Cardiac muscle cell (in vitro differentiated cells and primary cell): ENCODE measurements at regions not wholly inside any gene's neighbourhood (a gene's known extent, or its start where the extent isn't known, plus 50 kb on each side); places are given as distances from the start of the nearest gene placed in this dataset.
"Not testable (repeated sequence)": the region's sequence is repeated elsewhere in the genome, so short reads cannot be mapped to it uniquely, and the experiment has no call there.

Experiments used
- DNase-seq, 2 donors: peaks; one replicate each; pipeline versions ENCODE4 v3.0.0 to v3.0.0-alpha.2; 2010 to 2017; ENCODE audit warnings: low read depth in 1 of 2, low spot score in 1 of 2
- H3K27ac ChIP-seq: fragments of 200-600 bp; sonication (generic); 2 replicates; pipeline ENCODE4 v1.5.1; 2016
- H3K27me3 ChIP-seq: fragments of 200-600 bp; sonication (generic); 2 replicates; pipeline ENCODE4 v1.6.0; 2016; ENCODE audit warnings: control low read depth
- H3K36me3 ChIP-seq: fragments of 200-600 bp; sonication (generic); 2 replicates; pipeline ENCODE4 v1.5.1; 2016; ENCODE audit warnings: control low read depth
- H3K4me1 ChIP-seq: fragments of 200-600 bp; sonication (generic); 2 replicates; pipeline ENCODE4 v1.8.1; 2017; ENCODE audit warnings: low read depth, mild to moderate bottlenecking, mixed run types
- H3K4me3 ChIP-seq: fragments of 200-600 bp; sonication (generic); 2 replicates; pipeline ENCODE4 v1.5.1; 2016; ENCODE audit warnings: mild to moderate bottlenecking
- H3K9me3 ChIP-seq: fragments of 200-600 bp; sonication (generic); 2 replicates; pipeline ENCODE4 v1.5.1; 2017; ENCODE audit warnings: low read depth, mild to moderate bottlenecking, control low read depth
- TF ChIP-seq, protein P1 (sequence below): IDR thresholded peaks from 2 replicates; pipeline ENCODE4 v1.5.1; 2012; ENCODE audit warnings: low read depth, mild to moderate bottlenecking, low read length

DNA sequence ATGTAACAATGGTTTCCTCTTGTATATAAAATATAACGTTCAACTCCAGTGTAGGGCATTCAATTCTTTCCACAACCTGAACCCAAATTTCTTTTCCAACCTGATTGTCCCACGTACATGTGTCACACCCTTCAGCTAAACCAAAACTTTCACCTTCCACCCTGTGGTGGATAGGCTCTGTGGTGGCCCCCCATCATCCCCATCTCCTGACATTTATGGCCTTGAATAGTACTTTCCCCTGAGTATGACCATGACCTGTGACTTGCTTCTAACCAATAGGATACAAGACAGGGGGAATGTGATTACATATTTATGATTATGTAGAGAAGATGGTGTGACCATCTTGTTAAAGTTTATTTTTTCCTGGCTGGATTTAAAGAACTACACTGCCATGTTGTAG, 377.0 kb downstream of the PTPRC start:
- no peak overlapping the region for H3K4me3 ChIP-seq
- H3K27ac ChIP-seq, result no peak overlapping the region
- H3K9me3 ChIP-seq, result no peaks in the 10 kb centered on the region
- H3K4me1 ChIP-seq, result no peaks in the 10 kb centered on the region
- TF ChIP-seq, protein P1, sequence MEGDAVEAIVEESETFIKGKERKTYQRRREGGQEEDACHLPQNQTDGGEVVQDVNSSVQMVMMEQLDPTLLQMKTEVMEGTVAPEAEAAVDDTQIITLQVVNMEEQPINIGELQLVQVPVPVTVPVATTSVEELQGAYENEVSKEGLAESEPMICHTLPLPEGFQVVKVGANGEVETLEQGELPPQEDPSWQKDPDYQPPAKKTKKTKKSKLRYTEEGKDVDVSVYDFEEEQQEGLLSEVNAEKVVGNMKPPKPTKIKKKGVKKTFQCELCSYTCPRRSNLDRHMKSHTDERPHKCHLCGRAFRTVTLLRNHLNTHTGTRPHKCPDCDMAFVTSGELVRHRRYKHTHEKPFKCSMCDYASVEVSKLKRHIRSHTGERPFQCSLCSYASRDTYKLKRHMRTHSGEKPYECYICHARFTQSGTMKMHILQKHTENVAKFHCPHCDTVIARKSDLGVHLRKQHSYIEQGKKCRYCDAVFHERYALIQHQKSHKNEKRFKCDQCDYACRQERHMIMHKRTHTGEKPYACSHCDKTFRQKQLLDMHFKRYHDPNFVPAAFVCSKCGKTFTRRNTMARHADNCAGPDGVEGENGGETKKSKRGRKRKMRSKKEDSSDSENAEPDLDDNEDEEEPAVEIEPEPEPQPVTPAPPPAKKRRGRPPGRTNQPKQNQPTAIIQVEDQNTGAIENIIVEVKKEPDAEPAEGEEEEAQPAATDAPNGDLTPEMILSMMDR, result no peak
- no peak for DNase-seq
- no peaks in the 10 kb centered on the region for H3K27me3 ChIP-seq
- H3K36me3 ChIP-seq, result no peaks in the 10 kb centered on the region

DNA sequence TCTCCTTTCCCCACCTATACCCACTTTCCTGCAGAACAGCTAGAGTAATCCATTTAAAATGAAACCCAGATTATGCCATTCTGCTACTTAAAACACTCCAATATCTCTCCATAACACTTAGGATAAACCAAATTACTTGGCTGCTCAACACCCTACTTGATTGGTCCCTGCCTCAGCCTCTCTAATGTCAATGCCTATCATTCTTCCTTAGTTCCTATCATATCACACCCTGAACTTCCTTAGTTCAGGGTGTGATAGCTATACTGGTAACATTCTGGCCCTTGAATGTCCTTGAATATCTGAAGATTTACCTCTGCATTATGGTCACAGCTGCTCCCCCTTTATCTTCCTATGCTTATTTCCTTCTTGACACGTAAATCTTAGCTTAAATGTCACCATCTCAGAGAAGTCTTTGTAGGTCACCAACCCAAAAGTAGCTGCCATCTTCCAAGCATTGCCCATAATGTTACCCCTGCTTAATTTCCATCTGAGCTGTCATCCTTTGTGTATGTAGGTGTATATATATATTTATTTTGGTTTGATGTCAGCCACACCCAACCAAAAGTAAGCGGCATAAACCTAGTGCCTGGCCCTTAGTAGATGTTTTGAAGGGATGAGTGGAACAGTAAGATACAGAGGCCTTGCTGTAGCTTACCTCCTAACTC, 379.8 kb downstream of the PTPRC start:
- Histone ChIP-seq H3K4me1 (no peaks in the 10 kb centered on the region), H3K27me3 (no peaks in the 10 kb centered on the region), H3K27ac (no peak overlapping the region), H3K36me3 (no peaks in the 10 kb centered on the region), H3K4me3 (no peak overlapping the region), H3K9me3 (no peaks in the 10 kb centered on the region)
- TF ChIP-seq, protein P1, result no peak
- no peak for DNase-seq

DNA sequence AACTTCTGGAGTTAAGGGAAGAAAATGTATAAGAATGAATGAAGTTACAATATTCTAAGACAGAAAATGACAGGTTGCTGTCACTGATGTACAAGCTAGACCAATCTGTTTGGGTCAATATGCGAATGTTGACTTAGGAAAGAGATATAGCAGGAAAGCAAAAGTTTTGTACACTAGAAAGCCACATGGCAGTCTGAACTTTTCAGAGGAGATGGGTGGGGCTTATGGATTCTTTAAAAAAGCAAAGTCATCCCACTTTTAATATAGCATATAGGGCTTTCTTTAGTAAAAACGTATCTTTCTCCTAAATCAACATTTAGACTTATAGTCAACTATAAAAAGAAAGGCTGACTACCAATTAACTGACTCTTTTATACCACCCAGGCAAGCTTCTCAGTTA, 381.2 kb downstream of the PTPRC start:
- Histone ChIP-seq H3K27ac (no peak overlapping the region), H3K27me3 (no peaks in the 10 kb centered on the region), H3K4me1 (no peaks in the 10 kb centered on the region), H3K9me3 (no peaks in the 10 kb centered on the region), H3K4me3 (no peak overlapping the region), H3K36me3 (no peaks in the 10 kb centered on the region)
- DNase-seq, result no peak
- TF ChIP-seq, protein P1, result no peak

DNA sequence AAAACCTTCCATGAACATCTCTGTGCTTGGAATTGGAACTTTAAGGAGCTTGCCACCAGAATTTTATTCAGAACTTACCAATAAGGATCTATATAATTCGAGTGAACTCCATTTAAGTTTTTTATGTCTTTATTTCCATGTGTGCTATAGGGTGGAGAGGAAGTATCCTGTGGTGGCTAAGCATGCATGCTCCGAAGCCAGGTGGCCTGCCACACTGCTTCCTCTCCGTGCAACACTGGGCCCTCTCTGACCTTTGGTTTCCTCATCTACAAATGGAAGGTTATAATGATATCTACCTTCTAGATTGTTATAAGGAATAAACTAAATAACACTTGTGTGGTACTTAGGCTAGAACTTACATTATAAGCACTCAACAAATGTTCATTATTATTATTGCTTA, 382.1 kb downstream of the PTPRC start:
- no peak for DNase-seq
- no peak overlapping the region for H3K27ac ChIP-seq
- no peaks in the 10 kb centered on the region for H3K36me3 ChIP-seq
- TF ChIP-seq, protein P1, result no peak
- H3K4me1 ChIP-seq, result no peaks in the 10 kb centered on the region
- H3K27me3 ChIP-seq, result no peaks in the 10 kb centered on the region
- H3K9me3 ChIP-seq, result no peaks in the 10 kb centered on the region
- no peak overlapping the region for H3K4me3 ChIP-seq

DNA sequence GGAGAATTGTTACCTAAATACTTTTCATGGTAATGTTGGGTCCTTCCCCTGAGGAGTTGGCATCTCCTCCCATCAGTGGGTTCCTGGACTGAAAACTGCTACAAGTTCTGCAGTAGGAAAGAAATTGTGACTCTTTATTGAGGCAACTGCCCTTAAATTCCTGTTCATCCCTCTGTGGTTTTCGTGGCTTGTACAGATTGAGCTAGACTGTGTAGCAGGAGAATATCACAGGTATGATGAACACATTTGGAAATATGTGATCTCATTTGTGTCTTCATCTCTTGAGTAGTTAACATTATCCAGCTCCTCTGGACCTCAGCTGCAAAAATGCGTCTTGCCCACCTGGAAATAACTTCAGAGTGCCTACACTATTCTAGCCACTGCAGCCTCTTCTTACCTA, 390.6 kb downstream of the PTPRC start:
- TF ChIP-seq, protein P1, result no peak
- no peak overlapping the region for H3K4me3 ChIP-seq
- H3K27me3 ChIP-seq, result no peaks in the 10 kb centered on the region
- no peak overlapping the region for H3K27ac ChIP-seq
- no peaks in the 10 kb centered on the region for H3K9me3 ChIP-seq
- no peaks in the 10 kb centered on the region for H3K36me3 ChIP-seq
- peak in 1 of 2 donors; percentile 30 for DNase-seq
- H3K4me1 ChIP-seq, result no peaks in the 10 kb centered on the region

DNA sequence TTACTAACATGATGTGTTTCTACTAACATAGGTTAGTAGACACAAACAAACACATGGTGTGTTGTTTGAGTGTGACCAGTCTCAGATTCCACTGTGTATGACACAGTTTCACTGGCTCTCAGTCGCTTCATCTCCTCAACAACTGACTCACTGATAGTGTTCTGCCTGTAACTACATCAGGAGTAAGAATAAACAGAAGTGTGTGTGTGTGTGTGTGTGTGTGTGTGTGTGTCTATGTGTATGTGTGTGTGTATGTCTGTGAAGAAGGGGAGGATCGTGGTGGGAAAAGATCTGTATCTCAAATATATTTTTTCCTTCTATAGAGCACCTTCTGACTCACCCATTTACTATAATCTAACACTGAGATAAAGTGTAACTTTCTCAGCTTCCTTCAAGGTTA, 391.0 kb downstream of the PTPRC start:
- Histone ChIP-seq H3K27me3 (no peaks in the 10 kb centered on the region), H3K4me1 (no peaks in the 10 kb centered on the region), H3K27ac (no peak overlapping the region), H3K4me3 (no peak overlapping the region), H3K9me3 (no peaks in the 10 kb centered on the region), H3K36me3 (no peaks in the 10 kb centered on the region)
- peak in 1 of 2 donors; percentile 31 for DNase-seq
- TF ChIP-seq, protein P1, result no peak

DNA sequence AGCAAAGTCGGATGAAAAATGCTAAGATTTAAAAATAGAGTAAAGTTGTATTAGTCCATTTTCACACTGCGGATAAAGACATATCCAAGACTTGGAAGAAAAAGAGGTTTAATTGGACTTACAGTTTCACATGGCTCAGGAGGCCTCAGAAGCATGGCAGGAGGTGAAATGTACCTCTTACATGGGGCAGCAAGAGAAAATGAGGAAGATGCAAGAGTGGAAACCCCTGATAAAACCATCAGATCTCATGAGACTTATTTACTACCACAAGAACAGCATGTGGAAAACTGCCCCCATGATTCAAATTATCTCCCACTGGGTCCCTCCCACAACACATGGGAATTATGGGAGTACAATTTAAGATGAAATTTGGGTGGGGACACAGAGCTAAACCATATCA, 391.7 kb downstream of the PTPRC start:
- not testable (repeated sequence) for H3K9me3 ChIP-seq, H3K4me3 ChIP-seq, H3K27ac ChIP-seq, H3K4me1 ChIP-seq, DNase-seq, H3K36me3 ChIP-seq, H3K27me3 ChIP-seq

DNA sequence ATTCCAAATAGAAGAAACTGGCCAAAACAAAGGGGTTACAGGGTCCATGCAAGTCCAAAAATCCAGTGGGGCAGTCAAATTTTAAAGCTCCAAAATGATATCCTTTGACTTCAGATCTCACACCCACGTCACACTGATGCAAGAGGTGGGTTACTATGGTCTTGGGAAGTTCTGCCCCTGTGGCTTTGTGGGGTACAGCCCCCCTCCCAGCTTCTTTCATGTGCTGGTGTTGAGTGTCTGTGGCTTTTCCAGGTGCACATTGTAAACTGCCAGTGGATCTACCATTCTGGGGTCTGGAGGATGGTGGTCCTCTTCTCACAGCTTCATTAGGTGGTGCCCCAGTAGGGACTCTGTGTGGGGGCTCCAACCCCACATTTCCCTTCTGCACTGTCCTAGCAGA, 392.3 kb downstream of the PTPRC start:
- not testable (repeated sequence) for H3K36me3 ChIP-seq, H3K4me3 ChIP-seq, DNase-seq, H3K9me3 ChIP-seq, H3K4me1 ChIP-seq, H3K27me3 ChIP-seq, H3K27ac ChIP-seq
